Panc1 (cell line): ENCODE measurements at regions not wholly inside any gene's neighbourhood (a gene's known extent, or its start where the extent isn't known, plus 50 kb on each side); places are given as distances from the start of the nearest gene placed in this dataset.
"Not testable (repeated sequence)": the region's sequence is repeated elsewhere in the genome, so short reads cannot be mapped to it uniquely, and the experiment has no call there.

Experiments
- POLR2AphosphoS5 ChIP-seq: IDR thresholded peaks from 2 replicates; pipeline ENCODE4 v1.6.1; 2012; ENCODE audit warnings: mild to moderate bottlenecking, low read depth, low read length, moderate library complexity
- TF ChIP-seq, protein P1 (sequence below): fragments of 450-650 bp; IDR thresholded peaks from 2 replicates; pipeline ENCODE4 v1.5.1; 2017; ENCODE audit warnings: mild to moderate bottlenecking
- TF ChIP-seq, protein P2 (sequence below), 2 experiments: IDR thresholded peaks; 2 replicates each; pipeline ENCODE4 v1.6.1; 2011 to 2012; ENCODE audit warnings: low read depth in 2 of 2, control low read depth in 1 of 2, low read length in 1 of 2, mild to moderate bottlenecking in 1 of 2, moderate library complexity in 1 of 2; ENCODE audit not compliant: insufficient read depth in 1 of 2

DNA sequence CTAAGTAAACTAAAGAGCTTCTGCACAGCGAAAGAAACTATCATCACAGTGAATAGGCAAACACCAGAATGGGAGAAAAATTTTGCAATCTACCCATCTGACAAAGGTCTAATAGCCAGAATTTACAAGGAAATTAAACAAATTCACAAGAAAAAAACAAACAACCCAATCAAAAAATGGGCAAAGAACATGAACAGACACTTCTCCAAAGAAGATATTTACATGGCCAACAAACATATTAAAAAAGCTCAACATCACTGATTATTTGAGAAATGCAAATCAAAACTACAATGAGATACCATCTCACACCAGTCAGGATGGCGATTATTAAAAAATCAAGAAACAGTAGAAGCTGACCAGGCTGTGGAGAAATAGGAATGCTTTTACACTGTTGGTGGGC lies 121.9 kb upstream of the KCNJ18 start:
- not testable (repeated sequence) for TF ChIP-seq POLR2AphosphoS5
- TF ChIP-seq, protein P1, sequence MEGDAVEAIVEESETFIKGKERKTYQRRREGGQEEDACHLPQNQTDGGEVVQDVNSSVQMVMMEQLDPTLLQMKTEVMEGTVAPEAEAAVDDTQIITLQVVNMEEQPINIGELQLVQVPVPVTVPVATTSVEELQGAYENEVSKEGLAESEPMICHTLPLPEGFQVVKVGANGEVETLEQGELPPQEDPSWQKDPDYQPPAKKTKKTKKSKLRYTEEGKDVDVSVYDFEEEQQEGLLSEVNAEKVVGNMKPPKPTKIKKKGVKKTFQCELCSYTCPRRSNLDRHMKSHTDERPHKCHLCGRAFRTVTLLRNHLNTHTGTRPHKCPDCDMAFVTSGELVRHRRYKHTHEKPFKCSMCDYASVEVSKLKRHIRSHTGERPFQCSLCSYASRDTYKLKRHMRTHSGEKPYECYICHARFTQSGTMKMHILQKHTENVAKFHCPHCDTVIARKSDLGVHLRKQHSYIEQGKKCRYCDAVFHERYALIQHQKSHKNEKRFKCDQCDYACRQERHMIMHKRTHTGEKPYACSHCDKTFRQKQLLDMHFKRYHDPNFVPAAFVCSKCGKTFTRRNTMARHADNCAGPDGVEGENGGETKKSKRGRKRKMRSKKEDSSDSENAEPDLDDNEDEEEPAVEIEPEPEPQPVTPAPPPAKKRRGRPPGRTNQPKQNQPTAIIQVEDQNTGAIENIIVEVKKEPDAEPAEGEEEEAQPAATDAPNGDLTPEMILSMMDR: not testable (repeated sequence)
- TF ChIP-seq, protein P2, sequence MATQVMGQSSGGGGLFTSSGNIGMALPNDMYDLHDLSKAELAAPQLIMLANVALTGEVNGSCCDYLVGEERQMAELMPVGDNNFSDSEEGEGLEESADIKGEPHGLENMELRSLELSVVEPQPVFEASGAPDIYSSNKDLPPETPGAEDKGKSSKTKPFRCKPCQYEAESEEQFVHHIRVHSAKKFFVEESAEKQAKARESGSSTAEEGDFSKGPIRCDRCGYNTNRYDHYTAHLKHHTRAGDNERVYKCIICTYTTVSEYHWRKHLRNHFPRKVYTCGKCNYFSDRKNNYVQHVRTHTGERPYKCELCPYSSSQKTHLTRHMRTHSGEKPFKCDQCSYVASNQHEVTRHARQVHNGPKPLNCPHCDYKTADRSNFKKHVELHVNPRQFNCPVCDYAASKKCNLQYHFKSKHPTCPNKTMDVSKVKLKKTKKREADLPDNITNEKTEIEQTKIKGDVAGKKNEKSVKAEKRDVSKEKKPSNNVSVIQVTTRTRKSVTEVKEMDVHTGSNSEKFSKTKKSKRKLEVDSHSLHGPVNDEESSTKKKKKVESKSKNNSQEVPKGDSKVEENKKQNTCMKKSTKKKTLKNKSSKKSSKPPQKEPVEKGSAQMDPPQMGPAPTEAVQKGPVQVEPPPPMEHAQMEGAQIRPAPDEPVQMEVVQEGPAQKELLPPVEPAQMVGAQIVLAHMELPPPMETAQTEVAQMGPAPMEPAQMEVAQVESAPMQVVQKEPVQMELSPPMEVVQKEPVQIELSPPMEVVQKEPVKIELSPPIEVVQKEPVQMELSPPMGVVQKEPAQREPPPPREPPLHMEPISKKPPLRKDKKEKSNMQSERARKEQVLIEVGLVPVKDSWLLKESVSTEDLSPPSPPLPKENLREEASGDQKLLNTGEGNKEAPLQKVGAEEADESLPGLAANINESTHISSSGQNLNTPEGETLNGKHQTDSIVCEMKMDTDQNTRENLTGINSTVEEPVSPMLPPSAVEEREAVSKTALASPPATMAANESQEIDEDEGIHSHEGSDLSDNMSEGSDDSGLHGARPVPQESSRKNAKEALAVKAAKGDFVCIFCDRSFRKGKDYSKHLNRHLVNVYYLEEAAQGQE (IDR thresholded peaks at IDR 0.05; ENCODE audit: insufficient read depth in 1 of 2, low read depth in 2 of 2, low read length in 1 of 2): not testable (repeated sequence)
